GM19240 (cell line): ENCODE measurements at regions not wholly inside any gene's neighbourhood (a gene's known extent, or its start where the extent isn't known, plus 50 kb on each side); places are given as distances from the start of the nearest gene placed in this dataset.
"Not testable (repeated sequence)": the region's sequence is repeated elsewhere in the genome, so short reads cannot be mapped to it uniquely, and the experiment has no call there.

Source experiments
- DNase-seq: peaks from one replicate; pipeline ENCODE4 v3.0.0; 2011; ENCODE audit warnings: low spot score; ENCODE audit not compliant: insufficient read length

- DNase-seq = peak; percentile 10
These were observed 106.0 kb downstream of the MEX3B start for GRCh38 chr15:81939604-81940440.

DNA sequence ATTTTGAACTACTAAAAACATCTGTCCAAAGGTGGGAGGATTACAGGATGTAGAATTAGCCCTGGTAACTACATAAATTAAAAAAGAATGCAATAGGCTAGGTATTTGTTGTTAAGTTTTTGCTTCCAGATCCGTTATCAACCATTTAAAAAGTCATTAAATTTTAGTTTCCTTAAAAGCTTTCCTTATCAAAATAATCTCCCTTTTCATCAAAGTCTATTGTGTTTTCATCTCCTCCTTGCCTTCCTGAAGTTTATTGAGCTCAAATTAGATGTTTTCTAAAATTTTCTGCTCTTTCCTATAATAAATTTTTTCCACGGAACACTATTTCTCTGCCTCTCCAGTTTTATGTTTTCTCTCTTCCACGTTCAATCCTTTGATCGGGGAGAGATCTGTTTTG lies 108.6 kb downstream of the MEX3B start:
- DNase-seq = no peak

DNA sequence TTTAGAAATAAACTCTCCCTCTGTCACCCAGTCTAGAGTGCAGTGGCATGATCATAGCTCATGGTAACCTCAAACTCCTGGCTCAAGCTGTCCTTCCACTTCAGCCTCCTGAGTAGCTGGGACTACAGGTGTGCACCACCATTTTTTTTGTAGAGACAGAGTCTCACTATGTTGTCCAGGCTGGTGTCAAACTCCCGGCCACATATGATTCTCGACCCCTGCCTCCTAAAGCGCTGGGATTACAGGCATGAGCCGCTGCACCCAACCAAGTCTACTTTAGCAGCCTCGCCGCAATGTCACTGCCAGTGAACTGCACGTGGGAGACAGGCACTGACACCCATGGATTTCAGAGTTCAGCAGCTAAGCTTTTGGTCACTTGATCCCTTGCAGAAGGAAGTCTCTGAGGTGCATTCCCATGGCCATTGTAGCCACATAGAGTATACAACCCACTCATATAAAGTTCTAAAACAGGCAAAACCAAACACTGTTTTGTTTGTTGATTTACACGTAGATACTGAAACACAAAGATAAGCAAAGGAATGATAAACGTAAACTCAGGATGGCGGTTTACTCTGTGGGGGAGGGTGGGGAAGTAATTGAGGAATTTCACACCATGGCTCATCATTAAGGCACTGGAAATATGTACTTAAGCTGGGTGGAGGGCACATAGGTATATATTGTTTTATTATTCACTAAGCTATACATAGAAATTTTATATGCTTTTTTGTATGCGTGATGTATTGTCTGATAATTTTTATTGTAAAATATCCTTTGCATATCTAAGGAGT lies 115.0 kb downstream of the MEX3B start:
- DNase-seq = no peak

- no peak for DNase-seq
These were observed 116.3 kb downstream of the MEX3B start for GRCh38 chr15:81929557-81929956.

DNA sequence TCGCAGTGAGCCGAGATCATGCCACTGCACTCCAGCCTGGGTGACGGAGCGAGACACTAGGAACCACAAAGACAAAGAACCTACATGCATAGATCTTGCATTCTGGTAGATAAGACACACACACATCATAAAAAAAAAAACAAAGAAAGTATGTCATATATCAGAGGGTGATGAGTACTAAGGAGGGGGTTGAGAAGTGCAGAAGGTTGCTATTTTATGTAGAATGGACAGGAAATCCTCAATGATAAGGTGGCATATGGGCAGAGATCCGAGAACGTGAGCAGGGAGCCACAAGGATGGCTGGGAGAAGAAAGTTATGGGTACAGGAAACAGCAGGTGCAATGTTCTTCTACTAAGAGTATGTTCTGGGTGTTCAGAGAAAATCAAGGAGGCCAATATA lies 118.8 kb downstream of the MEX3B start:
- DNase-seq = no peak

- no peak for DNase-seq
These were observed 121.1 kb downstream of the MEX3B start for GRCh38 chr15:81924729-81925128.

GRCh38 chr15:81923561-81924350 lies 122.1 kb downstream of the MEX3B start:
- no peak for DNase-seq

- no peak for DNase-seq
These were observed 123.7 kb downstream of the MEX3B start for GRCh38 chr15:81922143-81922542.

DNA sequence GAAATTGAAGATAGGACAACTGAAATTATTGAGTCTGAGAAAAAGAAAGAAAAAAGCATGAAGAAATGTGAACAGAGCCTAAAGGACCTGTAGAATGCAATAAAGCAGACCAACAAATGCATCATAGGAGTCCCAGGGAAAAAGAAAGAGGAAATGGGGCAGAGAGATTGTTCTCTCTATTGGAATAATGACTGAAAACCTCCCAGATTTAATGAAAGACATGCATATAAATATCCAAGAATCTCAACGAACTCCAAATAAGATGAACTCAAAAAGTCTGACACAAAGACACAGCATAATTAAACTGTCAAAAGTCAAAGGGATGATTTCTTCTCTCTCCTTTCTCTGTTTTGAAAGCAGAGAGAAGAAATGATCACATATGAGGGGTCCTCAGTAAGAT lies 124.7 kb downstream of the MEX3B start:
- DNase-seq = no peak

DNA sequence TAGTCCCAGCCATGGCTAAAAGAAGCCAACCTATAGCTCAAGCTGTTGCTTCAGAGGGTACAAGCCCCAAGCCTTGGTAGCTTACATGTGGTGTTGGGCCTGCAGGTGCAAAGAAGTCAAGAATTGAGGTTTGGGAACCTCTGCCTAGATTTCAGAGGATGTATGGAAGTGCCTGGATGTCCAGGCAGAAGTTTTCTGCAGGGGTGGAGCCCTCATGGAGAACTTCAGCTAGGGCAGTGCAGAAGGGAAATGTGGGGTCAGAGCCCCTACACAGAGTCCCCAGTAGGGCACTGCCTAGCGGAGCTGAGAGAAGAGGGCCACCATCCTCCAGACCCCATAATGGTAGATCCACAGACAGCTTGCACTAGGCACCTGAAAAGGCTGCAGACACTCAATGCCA lies 127.1 kb downstream of the MEX3B start:
- DNase-seq = not testable (repeated sequence)

GRCh38 chr15:81916451-81916850 lies 129.4 kb downstream of the MEX3B start:
- DNase-seq = no peak

- no peak for DNase-seq
These were observed 129.8 kb downstream of the MEX3B start for GRCh38 chr15:81915990-81916389.

DNA sequence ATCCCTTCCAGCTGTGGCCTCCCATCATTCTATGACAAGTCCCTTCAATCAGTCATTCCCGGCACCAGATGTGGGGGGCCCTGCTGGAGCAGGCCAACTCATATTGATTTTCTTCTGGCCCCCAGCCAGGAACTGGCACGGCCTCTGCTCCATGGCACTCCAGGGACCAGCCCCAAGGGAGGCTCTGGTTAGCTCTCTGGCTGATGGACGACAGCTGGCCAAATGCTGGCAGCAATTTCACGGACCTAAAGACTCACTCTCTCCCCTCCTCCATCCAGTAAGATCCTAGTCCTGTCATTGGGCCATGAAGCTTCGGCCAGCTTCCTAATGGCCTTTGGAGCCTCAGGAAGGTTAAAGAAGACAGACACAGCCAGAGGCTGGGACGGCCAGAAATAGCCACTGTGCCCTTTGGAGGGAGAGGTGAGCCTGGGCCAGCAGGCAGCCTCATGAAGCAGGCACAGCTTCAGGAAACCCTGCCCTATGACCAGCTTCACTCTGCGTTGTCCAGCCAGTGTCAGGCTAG lies 131.0 kb downstream of the MEX3B start:
- DNase-seq = no peak

DNA sequence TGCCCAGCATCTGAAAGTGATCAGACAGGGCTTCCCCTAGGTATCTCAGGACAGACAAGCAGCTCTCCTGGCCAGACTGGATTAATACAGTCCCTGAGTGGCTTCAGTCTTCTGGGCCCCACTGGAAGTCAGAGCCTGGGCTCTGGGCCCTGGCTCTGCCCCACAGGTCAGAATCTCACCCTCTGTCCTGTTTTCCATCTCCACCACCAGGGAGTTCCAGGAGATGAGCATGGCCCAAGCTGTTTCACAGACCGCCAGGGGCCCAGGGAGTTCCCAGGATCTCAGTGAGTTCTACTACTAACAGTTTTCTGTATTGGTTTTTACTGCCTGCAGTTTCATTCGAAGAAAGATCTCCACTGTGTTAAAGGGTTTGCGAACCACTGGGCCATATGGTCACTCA lies 131.5 kb downstream of the MEX3B start:
- DNase-seq = no peak

GRCh38 chr15:81911022-81911971 lies 134.5 kb downstream of the MEX3B start:
- DNase-seq = no peak

DNA sequence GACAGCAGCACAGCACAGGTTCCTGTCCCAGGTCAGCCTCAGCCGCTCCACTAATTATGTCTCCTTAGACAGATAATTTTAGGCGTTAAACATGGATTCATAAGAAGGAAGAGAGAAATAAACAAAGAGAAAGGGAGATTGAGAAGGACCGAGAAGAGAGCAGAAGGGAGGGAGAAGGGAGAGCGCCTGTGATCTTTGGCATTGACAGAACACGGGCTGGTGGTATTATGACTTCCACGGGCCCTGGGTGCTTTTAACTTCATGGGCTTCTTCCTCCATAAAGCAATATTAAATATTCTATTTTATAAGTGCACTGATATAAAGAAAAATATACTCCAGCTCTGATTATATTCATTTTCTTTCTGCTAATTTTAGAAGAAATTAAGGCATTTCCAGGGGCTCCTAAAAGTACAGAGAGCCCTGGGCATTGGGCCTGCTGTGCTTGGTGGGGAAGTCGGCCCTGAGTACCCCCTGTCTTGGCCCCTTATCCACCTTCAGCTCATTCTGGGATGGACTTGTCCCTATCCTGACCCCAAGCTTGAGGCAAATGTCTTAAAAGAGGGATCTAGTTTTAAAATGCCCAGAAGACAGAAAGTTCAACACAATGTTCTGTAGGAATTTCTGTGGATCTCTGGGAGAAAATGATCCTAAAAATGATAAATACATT lies 135.3 kb downstream of the MEX3B start:
- DNase-seq = no peak

- DNase-seq = no peak
These were observed 136.8 kb downstream of the MEX3B start for GRCh38 chr15:81909011-81909358.

DNA sequence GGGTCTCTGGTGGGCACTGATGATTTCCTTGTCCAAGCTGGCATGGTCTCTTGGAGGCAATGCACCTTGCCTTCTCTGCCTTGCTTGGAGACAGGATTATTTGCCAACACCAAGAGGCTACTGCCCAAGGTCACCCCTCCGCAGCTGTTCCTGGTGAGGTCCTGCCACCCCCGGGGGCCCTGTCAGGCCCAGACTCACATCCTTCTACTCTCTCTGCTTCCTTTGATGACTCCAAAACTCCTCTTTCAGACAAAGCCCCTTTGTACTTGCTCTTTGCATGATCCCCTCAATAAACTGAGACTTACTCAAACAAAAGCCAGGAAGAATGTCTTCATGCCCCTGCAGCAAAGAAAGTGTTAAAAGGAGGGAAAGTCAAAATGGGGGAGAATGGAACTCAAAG lies 137.7 kb downstream of the MEX3B start:
- DNase-seq = no peak

DNA sequence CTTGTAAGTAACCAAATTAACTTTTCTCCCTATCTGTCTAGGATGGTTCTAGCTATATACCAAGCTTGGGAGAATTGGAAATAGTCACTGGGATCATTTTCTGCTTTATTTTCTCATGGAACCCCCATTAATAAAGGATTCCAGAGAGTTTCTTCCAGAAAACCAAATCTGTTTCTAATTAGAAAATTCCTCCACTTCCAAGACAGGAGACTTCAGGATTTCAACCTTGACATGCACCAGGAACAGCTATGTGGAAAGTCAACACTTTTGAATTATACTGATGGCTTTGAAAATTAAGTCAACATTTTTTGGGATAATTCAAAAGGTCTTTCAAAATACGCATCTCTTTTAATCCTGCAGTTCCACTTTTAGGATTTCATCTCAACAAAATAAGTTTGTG lies 138.3 kb downstream of the MEX3B start:
- DNase-seq = no peak

GRCh38 chr15:81905889-81906288 lies 139.9 kb downstream of the MEX3B start:
- DNase-seq = no peak
